ENCODE measurements at regions not wholly inside any gene's neighbourhood (a gene's known extent, or its start where the extent isn't known, plus 50 kb on each side); places are given as distances from the start of the nearest gene placed in this dataset.

DNA sequence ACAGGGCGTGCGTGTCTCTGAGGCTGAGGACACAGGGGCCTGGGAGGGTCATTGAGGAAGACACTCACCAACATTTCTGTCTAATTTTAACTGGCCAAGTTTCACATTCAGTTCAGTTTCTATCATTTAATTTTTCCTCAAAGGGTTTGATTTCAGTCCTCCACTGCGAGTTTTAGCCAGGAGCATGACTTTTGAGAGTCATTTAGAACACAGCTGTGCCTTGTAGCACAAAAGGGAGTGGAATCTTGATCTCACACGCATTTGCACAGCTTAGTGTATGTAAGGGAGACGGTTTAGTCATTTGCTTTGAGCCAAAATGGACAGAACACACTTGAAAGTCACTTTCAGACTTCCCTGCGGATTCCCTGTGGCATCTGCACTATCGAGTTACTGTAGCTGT lies 1090.8 kb downstream of the BCL11B start:
- TF ChIP-seq, protein P1, sequence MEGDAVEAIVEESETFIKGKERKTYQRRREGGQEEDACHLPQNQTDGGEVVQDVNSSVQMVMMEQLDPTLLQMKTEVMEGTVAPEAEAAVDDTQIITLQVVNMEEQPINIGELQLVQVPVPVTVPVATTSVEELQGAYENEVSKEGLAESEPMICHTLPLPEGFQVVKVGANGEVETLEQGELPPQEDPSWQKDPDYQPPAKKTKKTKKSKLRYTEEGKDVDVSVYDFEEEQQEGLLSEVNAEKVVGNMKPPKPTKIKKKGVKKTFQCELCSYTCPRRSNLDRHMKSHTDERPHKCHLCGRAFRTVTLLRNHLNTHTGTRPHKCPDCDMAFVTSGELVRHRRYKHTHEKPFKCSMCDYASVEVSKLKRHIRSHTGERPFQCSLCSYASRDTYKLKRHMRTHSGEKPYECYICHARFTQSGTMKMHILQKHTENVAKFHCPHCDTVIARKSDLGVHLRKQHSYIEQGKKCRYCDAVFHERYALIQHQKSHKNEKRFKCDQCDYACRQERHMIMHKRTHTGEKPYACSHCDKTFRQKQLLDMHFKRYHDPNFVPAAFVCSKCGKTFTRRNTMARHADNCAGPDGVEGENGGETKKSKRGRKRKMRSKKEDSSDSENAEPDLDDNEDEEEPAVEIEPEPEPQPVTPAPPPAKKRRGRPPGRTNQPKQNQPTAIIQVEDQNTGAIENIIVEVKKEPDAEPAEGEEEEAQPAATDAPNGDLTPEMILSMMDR (IDR thresholded peaks at IDR 0.05) = no peak
- no peak for TF ChIP-seq ZFX (IDR thresholded peaks at IDR 0.05; ENCODE audit: borderline replicate concordance)
